ENCODE measurements at regions not wholly inside any gene's neighbourhood (a gene's known extent, or its start where the extent isn't known, plus 50 kb on each side); places are given as distances from the start of the nearest gene placed in this dataset.

DNA sequence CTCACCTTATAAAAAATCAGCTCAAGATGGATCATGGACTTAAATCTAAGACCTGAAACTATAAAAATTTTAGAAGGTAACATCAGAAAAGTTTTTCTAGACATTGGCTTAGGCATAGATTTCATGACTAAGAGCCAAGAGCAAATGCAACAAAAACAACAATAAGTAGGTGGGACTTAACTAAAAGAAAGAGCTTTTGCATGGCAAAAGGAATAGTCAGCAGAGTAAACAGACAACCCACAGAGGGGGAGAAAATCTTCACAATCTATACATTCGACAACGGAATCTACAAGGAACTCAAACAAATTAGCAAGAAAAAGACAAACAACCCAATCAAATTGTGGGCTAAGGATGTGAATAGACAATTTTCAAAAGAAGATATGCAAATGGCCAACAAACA lies 368.4 kb upstream of the KIF2B start:
- H3K4ac ChIP-seq (ENCODE audit: low read length) = no peak overlapping the region
- no peak overlapping the region for H3K23ac ChIP-seq (ENCODE audit: low read depth, low read length, poor library complexity)
- H3K18ac ChIP-seq (ENCODE audit: low read length) = no peak overlapping the region
- H3K27ac ChIP-seq (replicated peaks; ENCODE audit: low read length) = no peak overlapping the region
- H3K9me3 ChIP-seq (replicated peaks in 1 of 2; ENCODE audit: control insufficient read depth in 2 of 2, insufficient read depth in 1 of 2, low read depth in 1 of 2, low read length in 2 of 2) = no peaks in the 10 kb centered on the region
- no peak overlapping the region for H2AFZ ChIP-seq (ENCODE audit: low read length)
- no peak overlapping the region for H2BK15ac ChIP-seq (ENCODE audit: low read length)
- H3K4me2 ChIP-seq (ENCODE audit: insufficient read depth, low read length, poor library complexity, severe bottlenecking) = no peak overlapping the region
- H3K36me3 ChIP-seq (replicated peaks in 1 of 2; ENCODE audit: control insufficient read depth in 2 of 2, insufficient read depth in 2 of 2, low read length in 2 of 2) = no peaks in the 10 kb centered on the region
- no peak overlapping the region for H2BK5ac ChIP-seq (ENCODE audit: low read length)
- H4K8ac ChIP-seq (ENCODE audit: low read depth, low read length) = no peak overlapping the region
- no peaks in the 10 kb centered on the region for H3K4me1 ChIP-seq (ENCODE audit: control insufficient read depth in 2 of 2, insufficient read depth in 1 of 2, low read depth in 1 of 2, low read length in 2 of 2)
- H2BK120ac ChIP-seq (ENCODE audit: low read depth, low read length) = no peak overlapping the region
- H2AK5ac ChIP-seq (ENCODE audit: low read depth, low read length) = no peak overlapping the region
- WGBS, 2 donors (ENCODE audit: extremely low coverage in 2 of 2, insufficient read length in 2 of 2, insufficient replicate concordance in 1 of 2) = no CpG with 5 or more reads among the region's 2 CpGs
- H3K9ac ChIP-seq (ENCODE audit: low read depth, low read length, poor library complexity) = no peak overlapping the region
- no peak overlapping the region for H3K14ac ChIP-seq (ENCODE audit: low read length)
- H4K91ac ChIP-seq (ENCODE audit: low read depth, low read length, poor library complexity) = no peak overlapping the region
- no peaks in the 10 kb centered on the region for H3K27me3 ChIP-seq (ENCODE audit: control insufficient read depth in 3 of 3, insufficient read depth in 3 of 3, low read depth in 1 of 3, low read length in 3 of 3)
- H3K4me3 ChIP-seq (ENCODE audit: low read length in 2 of 2) = no peak overlapping the region
- H2BK12ac ChIP-seq (ENCODE audit: low read length) = no peak overlapping the region
- DNase-seq (ENCODE audit: low spot score) = no peak
- H3K79me1 ChIP-seq (ENCODE audit: low read depth, low read length) = no peaks in the 10 kb centered on the region

DNA sequence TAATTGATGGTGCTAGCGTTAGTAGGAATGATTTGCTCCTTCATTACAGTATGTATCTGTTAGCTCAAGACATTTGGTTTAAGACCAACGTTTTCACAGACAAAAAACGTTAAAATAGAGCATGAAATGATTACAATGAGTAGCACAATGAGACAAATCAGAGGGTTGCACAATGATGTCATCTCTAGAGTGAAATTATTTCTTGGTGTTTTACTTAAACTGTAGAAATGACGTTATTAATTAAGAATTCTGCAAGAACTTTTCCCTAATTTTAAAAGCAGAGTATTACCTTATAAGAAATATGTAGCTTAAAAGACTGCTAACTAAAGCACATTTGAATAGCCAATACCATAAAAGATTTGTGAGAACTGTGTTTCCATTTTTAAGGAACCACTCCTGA lies 373.4 kb upstream of the KIF2B start:
- no CpG with 5 or more reads among the region's 4 CpGs for WGBS, 2 donors (ENCODE audit: extremely low coverage in 2 of 2, insufficient read length in 2 of 2, insufficient replicate concordance in 1 of 2)

DNA sequence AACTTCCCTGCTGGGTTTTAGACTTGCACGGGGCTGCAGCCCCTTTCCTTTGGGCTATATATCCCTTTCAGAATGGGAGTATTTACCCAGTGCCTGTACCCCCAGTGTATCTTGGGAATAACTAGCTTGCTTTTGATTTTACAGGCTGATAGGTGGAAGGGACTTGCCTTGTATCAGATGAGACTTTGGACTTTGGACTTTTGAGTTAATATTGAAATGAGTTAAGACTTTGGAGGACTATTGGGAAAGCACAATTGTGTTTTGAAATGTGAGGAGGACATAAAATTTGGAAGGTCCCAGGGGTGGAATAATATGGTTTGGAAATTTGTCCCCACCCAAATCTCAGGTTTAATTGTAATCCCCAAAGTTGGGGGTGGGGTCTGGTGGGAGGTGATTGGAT lies 393.8 kb upstream of the KIF2B start:
- Histone ChIP-seq H2BK12ac (ENCODE audit: low read length) (no peak overlapping the region), H3K79me1 (ENCODE audit: low read depth, low read length) (no peaks in the 10 kb centered on the region), H3K4me3 (ENCODE audit: low read length in 2 of 2) (no peak overlapping the region), H3K9me3 (replicated peaks in 1 of 2; ENCODE audit: control insufficient read depth in 2 of 2, insufficient read depth in 1 of 2, low read depth in 1 of 2, low read length in 2 of 2) (no peaks in the 10 kb centered on the region), H2BK5ac (ENCODE audit: low read length) (no peak overlapping the region), H3K14ac (ENCODE audit: low read length) (no peak overlapping the region), H3K4me2 (ENCODE audit: insufficient read depth, low read length, poor library complexity, severe bottlenecking) (no peak overlapping the region), H2BK15ac (ENCODE audit: low read length) (no peak overlapping the region), H3K4me1 (ENCODE audit: control insufficient read depth in 2 of 2, insufficient read depth in 1 of 2, low read depth in 1 of 2, low read length in 2 of 2) (no peaks in the 10 kb centered on the region), H3K27me3 (ENCODE audit: control insufficient read depth in 3 of 3, insufficient read depth in 3 of 3, low read depth in 1 of 3, low read length in 3 of 3) (no peaks in the 10 kb centered on the region), H2BK120ac (ENCODE audit: low read depth, low read length) (no peak overlapping the region), H2AFZ (ENCODE audit: low read length) (no peak overlapping the region), H3K23ac (ENCODE audit: low read depth, low read length, poor library complexity) (no peak overlapping the region), H3K18ac (ENCODE audit: low read length) (no peak overlapping the region), H3K4ac (ENCODE audit: low read length) (no peak overlapping the region), H2AK5ac (ENCODE audit: low read depth, low read length) (no peak overlapping the region), H4K8ac (ENCODE audit: low read depth, low read length) (no peak overlapping the region), H3K27ac (replicated peaks; ENCODE audit: low read length) (no peak overlapping the region), H4K91ac (ENCODE audit: low read depth, low read length, poor library complexity) (no peak overlapping the region), H3K9ac (ENCODE audit: low read depth, low read length, poor library complexity) (no peak overlapping the region), H3K36me3 (replicated peaks in 1 of 2; ENCODE audit: control insufficient read depth in 2 of 2, insufficient read depth in 2 of 2, low read length in 2 of 2) (no peaks in the 10 kb centered on the region)
- DNase-seq (ENCODE audit: low spot score) = no peak
- WGBS, 2 donors (ENCODE audit: extremely low coverage in 2 of 2, insufficient read length in 2 of 2, insufficient replicate concordance in 1 of 2) = no CpG with 5 or more reads among the region's 1 CpG

More for the DNA sequence above, 373.4 kb upstream of the KIF2B start:
- Histone ChIP-seq H2AFZ (ENCODE audit: low read length) (no peak overlapping the region), H2BK120ac (ENCODE audit: low read depth, low read length) (no peak overlapping the region), H2AK5ac (ENCODE audit: low read depth, low read length) (no peak overlapping the region), H3K9ac (ENCODE audit: low read depth, low read length, poor library complexity) (no peak overlapping the region), H2BK5ac (ENCODE audit: low read length) (no peak overlapping the region), H4K91ac (ENCODE audit: low read depth, low read length, poor library complexity) (no peak overlapping the region), H3K36me3 (replicated peaks in 1 of 2; ENCODE audit: control insufficient read depth in 2 of 2, insufficient read depth in 2 of 2, low read length in 2 of 2) (no peaks in the 10 kb centered on the region), H3K4me1 (ENCODE audit: control insufficient read depth in 2 of 2, insufficient read depth in 1 of 2, low read depth in 1 of 2, low read length in 2 of 2) (no peaks in the 10 kb centered on the region), H2BK15ac (ENCODE audit: low read length) (no peak overlapping the region), H3K27me3 (ENCODE audit: control insufficient read depth in 3 of 3, insufficient read depth in 3 of 3, low read depth in 1 of 3, low read length in 3 of 3) (no peaks in the 10 kb centered on the region), H3K79me1 (ENCODE audit: low read depth, low read length) (no peaks in the 10 kb centered on the region), H3K27ac (replicated peaks; ENCODE audit: low read length) (no peak overlapping the region), H2BK12ac (ENCODE audit: low read length) (no peak overlapping the region), H4K8ac (ENCODE audit: low read depth, low read length) (no peak overlapping the region), H3K9me3 (replicated peaks in 1 of 2; ENCODE audit: control insufficient read depth in 2 of 2, insufficient read depth in 1 of 2, low read depth in 1 of 2, low read length in 2 of 2) (no peaks in the 10 kb centered on the region), H3K23ac (ENCODE audit: low read depth, low read length, poor library complexity) (no peak overlapping the region), H3K14ac (ENCODE audit: low read length) (no peak overlapping the region), H3K18ac (ENCODE audit: low read length) (no peak overlapping the region), H3K4ac (ENCODE audit: low read length) (no peak overlapping the region), H3K4me3 (ENCODE audit: low read length in 2 of 2) (no peak overlapping the region), H3K4me2 (ENCODE audit: insufficient read depth, low read length, poor library complexity, severe bottlenecking) (no peak overlapping the region)
- DNase-seq (ENCODE audit: low spot score) = no peak

DNA sequence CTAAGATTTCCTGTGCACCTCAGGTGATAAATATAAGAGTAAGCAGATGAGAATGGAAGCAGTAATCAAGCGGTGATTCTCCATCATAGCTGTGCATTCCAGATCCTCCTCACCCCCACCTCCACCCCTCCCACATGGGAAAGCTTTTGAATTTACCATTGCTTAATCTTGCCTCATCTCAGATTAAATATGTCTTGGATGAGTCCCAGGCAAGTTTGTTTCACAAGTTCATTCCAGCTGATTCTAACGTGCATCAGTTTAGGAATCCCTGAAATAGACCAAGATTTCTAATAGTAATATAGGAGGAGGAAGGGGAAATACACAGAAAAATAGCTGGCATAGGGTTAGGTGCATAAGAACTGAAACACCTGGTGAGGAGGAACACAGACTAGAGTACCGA lies 396.2 kb upstream of the KIF2B start:
- no peak overlapping the region for H2BK120ac ChIP-seq (ENCODE audit: low read depth, low read length)
- H3K9ac ChIP-seq (ENCODE audit: low read depth, low read length, poor library complexity) = no peak overlapping the region
- H2BK12ac ChIP-seq (ENCODE audit: low read length) = no peak overlapping the region
- no peaks in the 10 kb centered on the region for H3K27me3 ChIP-seq (ENCODE audit: control insufficient read depth in 3 of 3, insufficient read depth in 3 of 3, low read depth in 1 of 3, low read length in 3 of 3)
- no peak overlapping the region for H3K4ac ChIP-seq (ENCODE audit: low read length)
- no peak overlapping the region for H3K23ac ChIP-seq (ENCODE audit: low read depth, low read length, poor library complexity)
- H4K8ac ChIP-seq (ENCODE audit: low read depth, low read length) = no peak overlapping the region
- no peak for DNase-seq (ENCODE audit: low spot score)
- H3K79me1 ChIP-seq (ENCODE audit: low read depth, low read length) = no peaks in the 10 kb centered on the region
- H2BK15ac ChIP-seq (ENCODE audit: low read length) = no peak overlapping the region
- H3K4me2 ChIP-seq (ENCODE audit: insufficient read depth, low read length, poor library complexity, severe bottlenecking) = no peak overlapping the region
- no peaks in the 10 kb centered on the region for H3K4me1 ChIP-seq (ENCODE audit: control insufficient read depth in 2 of 2, insufficient read depth in 1 of 2, low read depth in 1 of 2, low read length in 2 of 2)
- H3K18ac ChIP-seq (ENCODE audit: low read length) = no peak overlapping the region
- no peak overlapping the region for H4K91ac ChIP-seq (ENCODE audit: low read depth, low read length, poor library complexity)
- H3K36me3 ChIP-seq (replicated peaks in 1 of 2; ENCODE audit: control insufficient read depth in 2 of 2, insufficient read depth in 2 of 2, low read length in 2 of 2) = no peaks in the 10 kb centered on the region
- no peak overlapping the region for H3K14ac ChIP-seq (ENCODE audit: low read length)
- no peak overlapping the region for H2BK5ac ChIP-seq (ENCODE audit: low read length)
- H2AK5ac ChIP-seq (ENCODE audit: low read depth, low read length) = no peak overlapping the region
- no peaks in the 10 kb centered on the region for H3K9me3 ChIP-seq (replicated peaks in 1 of 2; ENCODE audit: control insufficient read depth in 2 of 2, insufficient read depth in 1 of 2, low read depth in 1 of 2, low read length in 2 of 2)
- H3K27ac ChIP-seq (replicated peaks; ENCODE audit: low read length) = no peak overlapping the region
- no peak overlapping the region for H2AFZ ChIP-seq (ENCODE audit: low read length)
- no CpG with 5 or more reads among the region's 3 CpGs for WGBS, 2 donors (ENCODE audit: extremely low coverage in 2 of 2, insufficient read length in 2 of 2, insufficient replicate concordance in 1 of 2)
- no peak overlapping the region for H3K4me3 ChIP-seq (ENCODE audit: low read length in 2 of 2)
